HG03442 (cell line): ENCODE measurements at regions not wholly inside any gene's neighbourhood (a gene's known extent, or its start where the extent isn't known, plus 50 kb on each side); places are given as distances from the start of the nearest gene placed in this dataset.

Experiments used
- ATAC-seq: cut with Tn5 transposase; IDR thresholded peaks from one replicate; pipeline ENCODE4 v1.9.1; 2021; ENCODE audit warnings: mild to moderate bottlenecking, moderate library complexity; ENCODE audit not compliant: unreplicated experiment

DNA sequence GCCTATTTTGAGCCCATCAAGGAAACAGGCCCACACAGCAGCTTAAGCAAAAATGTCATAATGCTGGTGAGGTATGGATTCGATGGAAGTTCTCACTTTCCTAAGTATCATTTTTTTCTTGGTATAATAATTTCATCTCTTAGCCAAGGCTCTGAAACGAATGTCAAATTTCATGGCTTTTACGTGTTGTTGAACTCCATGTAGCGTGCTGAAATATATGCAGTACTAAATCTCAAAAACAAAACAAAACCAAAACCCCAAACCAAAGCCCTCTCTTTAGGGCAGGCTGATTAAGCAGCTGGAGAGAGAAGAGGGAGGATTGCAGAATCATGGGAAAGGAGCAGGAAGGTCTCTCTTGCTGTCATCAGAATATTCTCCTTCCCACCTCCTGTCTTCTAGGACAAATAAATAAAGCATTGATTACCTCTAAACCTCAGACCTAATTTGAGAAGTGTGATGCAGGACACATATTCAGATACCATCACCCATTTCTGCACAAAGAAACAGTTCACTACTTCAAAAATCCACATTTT is 58.3 kb downstream of the TMEM174 start:
- ATAC-seq = no peak

DNA sequence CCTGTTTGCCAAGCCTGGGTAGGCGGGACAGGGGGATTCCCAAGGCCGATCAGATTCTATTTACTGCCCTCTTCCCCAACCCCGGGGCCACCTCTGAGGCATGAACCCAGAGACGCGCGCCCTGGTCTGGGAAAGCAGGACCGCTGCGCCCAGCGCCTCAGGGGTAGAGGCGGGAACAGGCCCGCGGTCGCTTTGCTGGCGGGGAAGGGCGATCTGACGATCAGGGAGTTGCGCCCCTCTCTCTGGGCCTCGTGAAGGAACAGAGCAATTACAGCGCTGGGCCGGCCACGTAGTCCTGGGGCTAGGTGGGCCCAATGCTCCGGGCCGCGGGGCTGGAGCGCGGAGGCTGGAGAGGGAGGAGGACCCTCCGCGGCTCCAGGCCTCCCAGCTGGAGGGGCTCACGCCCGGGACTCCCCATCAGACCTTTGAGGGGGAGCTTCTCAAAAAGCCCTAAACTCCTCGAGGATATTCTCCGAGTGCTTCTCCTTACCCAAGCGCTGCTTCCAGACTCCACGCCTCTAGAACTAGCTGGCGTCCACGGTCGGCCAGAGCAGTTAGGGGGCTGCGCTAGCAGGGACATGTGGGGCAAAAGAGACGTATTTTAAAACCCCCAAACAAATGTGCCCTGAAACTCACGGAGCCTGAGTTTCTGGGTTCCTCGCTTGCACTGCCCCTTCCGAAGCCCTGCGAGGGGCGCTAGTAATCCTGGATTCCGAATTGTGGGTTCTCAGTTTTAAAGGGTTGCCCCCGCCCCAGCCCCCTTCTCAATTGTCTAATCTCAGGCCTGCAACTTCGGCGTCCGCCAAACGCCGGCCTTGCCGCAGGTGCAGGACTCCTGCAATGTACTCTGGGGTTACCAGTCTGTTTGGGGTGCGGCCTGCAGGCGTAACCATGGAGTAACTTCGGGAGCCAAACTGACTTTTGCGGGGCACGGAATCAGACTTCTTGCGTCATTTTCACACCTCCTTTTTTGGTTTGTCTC is 57.6 kb downstream of the TMEM174 start:
- no peak for ATAC-seq

DNA sequence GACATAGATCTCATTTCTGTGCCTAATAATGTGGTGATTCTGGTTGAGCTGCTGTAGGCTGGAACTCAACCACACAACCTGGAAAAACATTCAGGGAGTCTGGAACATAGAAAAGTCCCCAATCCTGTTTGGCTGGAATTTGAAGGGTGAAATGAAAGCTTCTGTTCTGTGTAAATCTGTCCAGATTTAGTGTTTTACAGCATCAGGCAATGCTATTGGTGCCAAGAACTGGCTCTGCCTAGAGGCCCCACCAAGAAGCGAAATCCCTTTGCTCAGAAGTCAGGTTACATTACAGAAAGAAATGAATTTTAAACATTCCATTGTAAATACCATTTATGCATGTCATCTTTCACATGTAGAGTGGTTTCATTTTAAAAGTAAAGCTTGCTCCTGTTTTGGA is 56.3 kb downstream of the TMEM174 start:
- ATAC-seq = no peak

DNA sequence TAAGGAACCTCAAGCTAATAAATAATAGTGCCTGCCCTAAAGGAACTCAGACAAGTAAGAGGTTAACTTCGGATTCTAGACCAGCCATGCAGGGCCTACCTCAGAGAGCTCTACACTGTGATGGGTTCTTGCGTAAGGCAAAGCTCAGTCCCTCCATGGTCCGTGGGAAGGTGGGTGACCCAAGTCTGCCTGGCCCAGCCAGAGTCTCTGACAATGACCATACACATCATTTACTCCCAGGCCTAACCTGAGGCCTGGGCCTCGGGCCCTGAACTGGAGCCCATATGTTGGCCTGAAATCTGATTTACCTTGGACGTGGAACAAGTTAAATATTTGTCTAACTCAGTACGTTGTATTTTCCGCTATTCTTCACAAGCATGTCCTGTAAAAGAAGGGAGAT is 55.1 kb downstream of the TMEM174 start:
- no peak for ATAC-seq
